GM18867 (cell line): ENCODE measurements at regions not wholly inside any gene's neighbourhood (a gene's known extent, or its start where the extent isn't known, plus 50 kb on each side); places are given as distances from the start of the nearest gene placed in this dataset.
"Not testable (repeated sequence)": the region's sequence is repeated elsewhere in the genome, so short reads cannot be mapped to it uniquely, and the experiment has no call there.

Experiments used
- ATAC-seq: cut with Tn5 transposase; IDR thresholded peaks from one replicate; pipeline ENCODE4 v1.9.1; 2021; ENCODE audit warnings: mild to moderate bottlenecking, moderate library complexity; ENCODE audit not compliant: unreplicated experiment

GRCh38 chr10:21368022-21368582 is 157.4 kb downstream of the SKIDA1 start:
- peak; percentile 69 for ATAC-seq

DNA sequence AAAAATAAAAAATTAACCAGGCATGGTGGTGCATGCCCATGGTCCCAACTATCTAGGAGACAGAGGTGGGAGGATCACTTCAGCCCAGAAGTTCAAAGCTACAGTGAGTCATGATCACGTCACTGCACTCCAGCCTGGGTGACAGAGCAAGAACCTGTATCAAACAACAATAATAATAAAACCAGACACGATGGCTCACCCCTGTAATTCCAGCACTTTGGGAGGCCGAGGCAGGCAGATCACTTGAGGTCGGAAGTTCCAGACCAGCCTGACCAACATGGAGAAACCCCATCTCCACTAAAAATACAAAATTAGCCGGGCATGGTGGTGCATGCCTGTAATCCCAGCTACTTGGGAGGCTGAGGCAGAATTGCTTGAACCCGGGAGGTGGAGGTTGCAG is 159.4 kb downstream of the SKIDA1 start:
- ATAC-seq = not testable (repeated sequence)

GRCh38 chr10:21364196-21365114 is 161.0 kb downstream of the SKIDA1 start:
- ATAC-seq = no peak

- no peak for ATAC-seq
Measured at GRCh38 chr10:21363731-21364104, 161.8 kb downstream of the SKIDA1 start.

GRCh38 chr10:21363092-21363730 is 162.3 kb downstream of the SKIDA1 start:
- no peak for ATAC-seq

GRCh38 chr10:21359202-21359601 is 166.3 kb downstream of the SKIDA1 start:
- no peak for ATAC-seq

- no peak for ATAC-seq
Measured at GRCh38 chr10:21355591-21356011, 169.9 kb downstream of the SKIDA1 start.

- no peak for ATAC-seq
Measured at GRCh38 chr10:21352886-21353285, 172.6 kb downstream of the SKIDA1 start.

- not testable (repeated sequence) for ATAC-seq
Measured at GRCh38 chr10:21351594-21351993, 173.9 kb downstream of the SKIDA1 start.

GRCh38 chr10:21349912-21350286 is 175.6 kb downstream of the SKIDA1 start:
- no peak for ATAC-seq

GRCh38 chr10:21347785-21348170 is 177.7 kb downstream of the SKIDA1 start:
- no peak for ATAC-seq

GRCh38 chr10:21347043-21347784 is 178.3 kb downstream of the SKIDA1 start:
- ATAC-seq = no peak

DNA sequence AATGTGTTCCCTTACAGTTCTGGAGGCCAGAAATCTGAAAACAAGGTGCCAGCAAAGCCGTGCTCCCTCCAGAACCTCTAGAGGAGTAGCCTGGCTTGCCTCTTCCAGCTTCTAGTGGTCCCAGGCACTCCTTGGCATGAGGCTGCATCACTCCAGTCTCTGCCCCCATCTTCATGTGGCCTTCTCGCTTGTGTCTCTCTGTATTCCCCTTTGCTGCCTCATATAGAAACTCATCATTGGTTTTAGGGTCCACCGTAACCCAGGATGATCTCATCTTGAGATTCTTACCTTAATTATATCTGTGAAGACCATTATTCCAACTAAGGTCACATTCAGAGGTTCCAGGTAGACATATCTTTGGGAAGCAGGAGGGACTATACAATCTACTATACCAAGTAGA is 182.4 kb downstream of the SKIDA1 start:
- ATAC-seq = no peak

DNA sequence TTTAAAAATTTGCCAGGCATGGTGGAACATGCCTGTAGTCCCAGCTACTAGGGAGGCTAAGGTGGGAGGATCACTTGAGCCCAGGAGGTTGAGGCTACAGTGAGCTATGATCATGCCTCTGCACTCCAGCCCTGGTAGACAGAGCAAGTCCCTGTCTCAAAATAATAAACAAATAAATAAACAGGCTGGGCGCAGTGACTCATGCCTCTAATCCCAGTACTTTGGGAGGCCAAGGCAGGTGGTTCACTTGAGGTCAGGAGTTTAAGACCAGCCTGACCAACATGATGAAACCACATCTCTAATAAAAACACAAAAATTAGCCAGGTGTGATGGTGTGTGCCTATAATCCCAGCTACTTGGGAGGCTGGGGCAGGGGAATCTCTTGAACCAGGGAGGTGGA is 183.0 kb downstream of the SKIDA1 start:
- not testable (repeated sequence) for ATAC-seq

DNA sequence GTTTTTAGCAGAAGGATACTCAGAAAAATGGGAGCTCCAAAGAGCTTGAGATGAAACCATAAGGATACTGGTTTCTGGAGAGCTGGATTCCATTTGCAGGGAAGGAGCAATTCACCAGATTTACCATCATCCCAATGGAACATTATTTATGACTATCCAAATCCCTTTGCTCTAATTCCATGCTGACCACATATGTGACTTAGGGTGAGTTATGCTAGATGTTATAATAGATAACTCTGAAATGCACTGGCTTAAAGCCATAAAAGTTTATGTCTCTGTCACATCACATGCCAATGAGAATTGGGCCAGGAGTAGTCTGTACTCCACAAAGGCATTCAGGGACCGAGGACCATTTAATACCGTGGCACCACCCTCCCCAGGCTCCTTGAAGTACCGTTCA is 185.2 kb downstream of the SKIDA1 start:
- no peak for ATAC-seq

DNA sequence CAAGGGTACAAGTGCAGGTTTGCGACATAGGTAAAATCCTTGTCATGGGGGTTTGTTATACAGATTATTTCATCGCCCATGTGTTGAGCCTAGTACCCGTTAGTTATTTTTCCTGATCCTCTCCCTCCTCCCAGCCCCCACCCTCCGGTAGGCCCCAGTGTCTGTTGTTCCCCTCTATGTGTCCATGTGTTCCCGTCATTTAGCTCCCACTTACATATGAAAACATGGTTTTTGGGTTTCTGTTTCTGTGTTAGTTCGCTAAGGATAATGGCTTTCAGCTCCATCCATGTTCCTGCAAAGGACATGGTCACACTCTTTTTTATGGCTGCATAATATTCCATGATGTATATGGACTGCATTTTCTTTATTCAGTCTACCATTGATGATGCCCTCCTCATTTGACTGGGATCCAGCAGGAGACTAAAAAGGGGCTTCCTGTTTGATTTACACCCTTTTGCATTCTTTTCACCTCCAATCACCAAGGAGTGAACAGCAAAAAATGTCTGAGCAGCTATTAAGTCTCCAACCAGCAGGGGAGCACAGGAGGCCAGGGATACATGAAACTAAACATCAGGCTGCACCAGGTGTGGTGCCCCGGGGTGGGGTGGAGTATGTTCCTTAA is 188.2 kb downstream of the SKIDA1 start:
- no peak for ATAC-seq

DNA sequence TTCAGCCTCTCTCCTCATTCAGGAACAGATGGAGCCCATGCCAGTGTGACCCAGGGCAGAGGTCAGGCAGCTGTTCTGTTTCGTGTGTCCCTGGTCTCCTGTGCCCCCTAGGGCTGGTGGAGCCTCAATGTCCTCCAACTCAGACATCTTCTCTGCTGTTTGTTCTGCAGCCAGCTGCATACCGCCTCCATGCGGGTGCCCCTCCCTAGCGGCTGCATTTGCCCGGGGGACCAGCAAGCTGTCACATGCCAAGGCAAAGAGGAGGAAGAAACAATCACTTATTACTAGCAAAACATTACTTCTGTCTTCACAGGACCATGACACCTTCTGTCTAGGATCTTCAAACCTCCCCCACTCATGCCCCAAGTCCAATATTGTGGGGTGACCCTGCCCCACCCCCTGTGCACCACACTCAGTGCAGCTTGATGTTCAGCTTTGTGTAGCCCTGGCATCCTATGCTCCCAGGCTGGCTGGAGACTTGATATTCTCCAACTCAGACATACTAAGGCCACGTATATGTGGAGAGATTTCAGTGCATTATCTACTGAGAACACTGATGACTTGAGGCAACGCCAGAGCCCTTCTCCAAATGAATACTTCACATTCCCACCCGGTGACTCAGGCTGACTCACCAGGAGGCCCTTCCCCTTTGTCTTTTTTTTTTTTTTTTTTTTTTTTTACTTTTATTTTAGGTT is 188.9 kb downstream of the SKIDA1 start:
- no peak for ATAC-seq

DNA sequence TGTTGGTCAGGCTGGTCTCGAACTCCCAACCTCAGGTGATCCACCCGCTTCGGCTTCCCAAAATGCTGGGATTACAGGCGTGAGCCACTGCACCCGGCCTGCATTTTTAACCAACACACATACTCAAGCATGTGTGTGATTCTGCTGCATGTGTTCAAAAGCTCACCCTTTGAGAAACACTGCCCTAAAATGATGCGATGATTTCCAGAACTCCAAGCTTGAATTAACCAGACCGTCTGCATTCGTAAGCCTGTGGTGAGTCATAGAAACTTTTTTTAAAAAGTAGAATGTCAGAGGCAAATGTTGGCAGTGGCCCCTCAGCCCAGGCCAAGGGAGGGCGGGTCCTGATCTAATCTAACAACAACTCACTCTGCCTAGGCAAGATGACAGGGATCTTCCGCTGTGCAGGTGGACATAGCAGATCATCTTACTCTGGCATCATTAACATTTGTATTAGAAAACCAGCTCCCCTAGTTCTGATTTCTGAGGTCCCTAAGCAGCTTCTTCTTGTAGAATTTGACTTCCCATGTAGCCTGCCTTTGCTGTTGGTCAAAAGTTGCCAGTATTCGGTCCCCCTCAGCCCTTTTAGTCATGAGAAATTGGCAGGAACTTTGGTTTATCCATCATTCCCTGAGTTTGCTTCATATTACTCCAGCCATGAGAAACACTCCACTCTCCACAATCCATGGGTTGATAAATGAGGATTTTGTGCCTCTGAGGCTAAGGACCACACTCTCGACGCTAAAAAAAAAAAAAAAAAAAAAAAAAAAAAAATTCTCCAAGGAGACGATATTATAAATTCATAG is 190.4 kb downstream of the SKIDA1 start:
- ATAC-seq = no peak

GRCh38 chr10:21330628-21331020 is 194.9 kb downstream of the SKIDA1 start:
- no peak for ATAC-seq
